Fibroblast of mammary gland (primary cell): ENCODE measurements at regions not wholly inside any gene's neighbourhood (a gene's known extent, or its start where the extent isn't known, plus 50 kb on each side); places are given as distances from the start of the nearest gene placed in this dataset.

ENCODE experiments used
- DNase-seq: peaks from one replicate; pipeline ENCODE4 v3.0.0-alpha.2; 2010; ENCODE audit warnings: low read depth
- H3K4me3 ChIP-seq: 2 replicates; pipeline ENCODE4 v1.5.1; 2011; ENCODE audit warnings: low read depth, mild to moderate bottlenecking, low read length, moderate library complexity; ENCODE audit not compliant: control insufficient read depth
- TF ChIP-seq, protein P1 (sequence below): conservative IDR thresholded peaks from 2 replicates; pipeline ENCODE4 v1.5.1; 2011; ENCODE audit warnings: low read depth, low read length, inconsistent platforms; ENCODE audit not compliant: control insufficient read depth, insufficient read depth

DNA sequence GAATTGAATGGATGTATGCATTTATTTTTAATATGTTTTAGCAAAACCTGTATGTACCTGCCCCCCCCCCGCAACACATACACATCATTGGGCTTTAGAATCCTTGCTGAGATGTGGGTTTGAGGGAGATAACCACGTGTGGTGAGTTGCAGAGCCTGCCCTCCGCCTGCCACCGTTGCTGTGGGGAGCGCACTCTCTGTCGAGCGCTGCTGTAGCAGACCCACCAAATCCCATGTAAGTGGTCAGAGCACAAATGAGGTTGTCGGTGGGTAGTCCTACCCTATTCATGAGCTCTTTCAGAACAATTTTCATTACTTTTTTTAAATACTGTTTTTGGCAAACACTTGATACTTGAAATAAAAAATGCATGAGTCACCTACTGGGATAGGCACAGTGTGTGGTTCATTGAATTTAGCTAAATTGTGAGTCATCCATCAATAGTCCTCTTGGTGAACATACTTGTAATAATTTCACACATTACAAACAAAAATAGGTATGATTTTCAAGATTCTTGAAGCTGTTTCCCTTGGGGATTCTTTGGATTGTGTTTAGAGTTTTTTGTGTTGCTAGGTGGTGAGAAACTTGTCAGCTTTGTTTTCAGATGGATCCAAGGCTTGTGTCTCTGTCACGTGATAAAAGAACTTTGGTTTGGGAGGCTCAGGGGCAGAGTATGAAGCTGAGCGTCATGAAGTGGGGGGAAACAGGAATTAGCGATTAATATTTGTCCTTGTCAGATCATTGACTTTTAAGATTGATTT is 107.6 kb downstream of the PTCSC3 start:
- H3K4me3 ChIP-seq = no peak overlapping the region
- TF ChIP-seq, protein P1, sequence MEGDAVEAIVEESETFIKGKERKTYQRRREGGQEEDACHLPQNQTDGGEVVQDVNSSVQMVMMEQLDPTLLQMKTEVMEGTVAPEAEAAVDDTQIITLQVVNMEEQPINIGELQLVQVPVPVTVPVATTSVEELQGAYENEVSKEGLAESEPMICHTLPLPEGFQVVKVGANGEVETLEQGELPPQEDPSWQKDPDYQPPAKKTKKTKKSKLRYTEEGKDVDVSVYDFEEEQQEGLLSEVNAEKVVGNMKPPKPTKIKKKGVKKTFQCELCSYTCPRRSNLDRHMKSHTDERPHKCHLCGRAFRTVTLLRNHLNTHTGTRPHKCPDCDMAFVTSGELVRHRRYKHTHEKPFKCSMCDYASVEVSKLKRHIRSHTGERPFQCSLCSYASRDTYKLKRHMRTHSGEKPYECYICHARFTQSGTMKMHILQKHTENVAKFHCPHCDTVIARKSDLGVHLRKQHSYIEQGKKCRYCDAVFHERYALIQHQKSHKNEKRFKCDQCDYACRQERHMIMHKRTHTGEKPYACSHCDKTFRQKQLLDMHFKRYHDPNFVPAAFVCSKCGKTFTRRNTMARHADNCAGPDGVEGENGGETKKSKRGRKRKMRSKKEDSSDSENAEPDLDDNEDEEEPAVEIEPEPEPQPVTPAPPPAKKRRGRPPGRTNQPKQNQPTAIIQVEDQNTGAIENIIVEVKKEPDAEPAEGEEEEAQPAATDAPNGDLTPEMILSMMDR = no peak
- DNase-seq = peak; percentile 80

DNA sequence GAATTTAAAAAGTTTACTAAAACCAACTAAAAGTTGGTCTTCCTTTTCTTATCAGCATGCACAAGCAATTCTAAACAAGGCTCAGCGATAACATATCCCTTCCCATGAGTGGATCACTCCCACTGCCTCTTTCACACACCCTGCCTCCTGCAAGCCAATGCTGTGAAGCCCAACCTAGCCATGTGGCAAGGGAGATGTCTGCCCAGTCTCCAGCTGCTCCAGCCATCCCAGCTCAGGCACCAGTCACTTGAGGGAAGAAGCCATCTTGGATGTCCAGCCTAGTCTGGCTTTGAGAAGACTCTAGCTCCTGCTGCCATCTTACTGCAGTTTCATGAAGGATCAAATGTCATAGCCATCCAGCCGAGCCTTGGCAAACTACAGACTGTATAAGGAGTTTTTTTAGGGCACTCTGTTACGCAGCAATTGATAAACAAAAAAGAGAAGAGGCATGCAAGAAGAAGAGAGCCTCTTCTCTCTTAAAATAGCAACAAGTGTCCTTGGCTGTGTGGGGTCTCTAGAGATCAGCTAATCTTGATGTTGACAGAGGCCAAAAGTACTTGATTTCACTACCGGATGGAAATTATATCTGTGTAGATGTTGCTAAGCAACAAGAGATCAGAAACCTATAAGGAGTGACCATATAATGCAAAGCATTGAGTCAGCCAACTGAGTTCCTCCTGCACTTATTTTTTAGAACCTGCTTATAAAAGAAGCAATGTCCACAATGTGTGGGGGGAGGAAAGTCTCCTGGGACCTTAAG is 108.9 kb downstream of the PTCSC3 start:
- no peak overlapping the region for H3K4me3 ChIP-seq
- no peak for DNase-seq
- TF ChIP-seq, protein P1 = no peak

DNA sequence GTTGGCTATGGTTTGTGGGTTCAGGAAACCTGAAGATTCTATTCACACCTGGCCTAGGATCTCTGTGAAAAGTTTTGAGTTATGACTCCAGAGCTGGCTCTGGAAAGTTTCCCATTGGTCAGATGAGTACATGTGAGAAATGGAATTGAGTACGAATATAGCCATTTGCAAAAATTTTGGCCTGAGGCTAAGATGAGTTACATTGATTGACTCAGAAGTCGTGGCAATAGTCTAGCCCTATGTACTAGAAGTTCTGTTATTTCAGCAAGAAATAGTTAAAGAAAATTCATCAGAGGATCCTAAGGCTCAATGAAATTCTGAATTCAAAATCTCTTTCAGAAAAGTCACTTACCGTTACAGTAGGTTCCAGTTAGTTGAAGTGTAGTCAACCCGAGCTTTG is 109.9 kb downstream of the PTCSC3 start:
- no peak overlapping the region for H3K4me3 ChIP-seq
- no peak for DNase-seq
- TF ChIP-seq, protein P1 = no peak

DNA sequence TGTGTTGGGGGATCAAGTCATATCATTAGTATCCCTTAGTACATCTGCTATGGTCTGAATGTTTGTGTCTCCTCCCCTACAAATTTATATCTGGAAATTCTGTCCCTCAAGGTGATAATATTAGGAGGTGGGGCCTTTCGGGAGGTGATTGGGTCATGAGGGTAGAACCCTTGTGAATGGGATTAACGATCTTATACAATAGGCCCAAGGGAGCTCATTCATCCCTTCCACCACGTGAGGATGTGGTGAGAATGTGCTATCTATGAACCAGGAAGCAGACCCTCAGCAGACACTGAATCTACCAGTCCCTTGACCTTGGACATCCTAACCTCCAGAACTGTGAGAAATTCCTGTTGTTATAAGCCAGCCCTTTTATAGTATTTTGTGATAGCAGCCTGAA is 110.7 kb downstream of the PTCSC3 start:
- no peak for DNase-seq
- no peak overlapping the region for H3K4me3 ChIP-seq
- TF ChIP-seq, protein P1 = no peak

DNA sequence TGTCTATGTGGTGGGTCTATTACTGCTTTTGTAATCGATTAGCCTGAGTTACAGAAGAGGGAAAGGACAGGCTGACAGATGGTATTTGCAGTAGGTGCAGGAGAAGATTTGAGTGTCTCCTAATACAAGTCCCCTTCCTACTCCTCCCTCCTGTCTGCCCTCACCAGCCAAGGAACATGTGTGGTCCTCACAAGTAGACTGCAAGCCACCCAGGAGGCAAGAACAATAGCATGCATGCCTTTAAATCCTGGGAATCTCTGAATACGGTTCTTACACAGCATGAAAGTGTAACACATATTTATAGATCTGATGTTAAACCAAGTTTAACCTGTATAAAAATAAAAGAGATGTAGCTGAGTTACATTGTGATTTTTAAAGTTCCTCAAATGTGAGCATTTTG is 117.0 kb downstream of the PTCSC3 start:
- no peak overlapping the region for H3K4me3 ChIP-seq
- no peak for DNase-seq
- TF ChIP-seq, protein P1 = no peak

DNA sequence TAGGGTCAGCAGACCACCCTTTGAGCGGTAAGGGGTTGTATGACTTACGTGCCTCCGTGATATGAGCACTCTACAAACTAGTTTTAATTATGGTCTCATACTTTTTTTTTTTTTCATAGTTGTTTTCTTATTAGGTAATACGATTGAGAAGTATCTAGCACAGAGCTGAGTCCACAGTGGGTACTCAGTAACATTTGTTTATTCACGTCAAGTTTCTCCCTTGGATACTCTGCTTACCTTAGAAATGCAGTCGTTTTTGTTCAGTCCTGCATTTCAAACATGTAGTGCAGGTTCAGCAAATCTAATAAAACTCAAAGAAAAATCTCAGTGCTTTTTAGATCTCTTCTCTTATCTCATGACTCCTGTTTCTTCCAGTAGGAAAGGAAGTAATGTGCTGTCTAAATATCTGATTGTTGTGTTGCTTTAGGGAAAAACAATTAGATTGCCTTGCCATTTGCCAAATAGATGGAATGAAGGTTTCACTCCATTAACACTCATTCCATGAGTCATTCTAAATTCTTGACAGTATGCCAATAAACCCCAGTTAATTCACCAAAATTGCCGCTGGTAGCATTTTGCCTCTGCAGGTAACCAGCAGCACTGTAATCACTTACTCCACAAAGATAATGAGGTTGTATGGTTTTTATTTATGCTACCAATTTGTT is 118.9 kb downstream of the PTCSC3 start:
- TF ChIP-seq, protein P1 = no peak
- DNase-seq = peak; percentile 5
- no peak overlapping the region for H3K4me3 ChIP-seq
